Sigmoid colon (tissue), 4 donors: ENCODE measurements at regions not wholly inside any gene's neighbourhood (a gene's known extent, or its start where the extent isn't known, plus 50 kb on each side); places are given as distances from the start of the nearest gene placed in this dataset.
"Not testable (repeated sequence)": the region's sequence is repeated elsewhere in the genome, so short reads cannot be mapped to it uniquely, and the experiment has no call there.

ENCODE experiments used
- CTCF ChIP-seq, 4 experiments: fragments of 450-650 bp in 3 of 4; fragments of 200-600 bp in 1 of 4; IDR thresholded peaks; one replicate each; pipeline ENCODE4 v1.5.1; 2016 to 2019; ENCODE audit warnings: antibody characterized with exemption in 4 of 4, mild to moderate bottlenecking in 3 of 4, moderate library complexity in 2 of 4
- EP300 ChIP-seq, 4 donors: sonication (generic); formaldehyde crosslinking; IDR thresholded peaks; one replicate each; pipeline ENCODE4 v1.6.1; 2017; ENCODE audit warnings: antibody characterized with exemption in 4 of 4
- POLR2A ChIP-seq, 2 donors: fragments of 450-650 bp; IDR thresholded peaks; one replicate each; pipeline ENCODE4 v1.6.1; 2016; ENCODE audit warnings: antibody characterized with exemption in 2 of 2, mild to moderate bottlenecking in 2 of 2, moderate library complexity in 2 of 2

GRCh38 chr7:76867364-76867889 lies 164.7 kb downstream of the SPDYE17 start:
- TF ChIP-seq CTCF, POLR2A, EP300 (IDR thresholded peaks at IDR 0.05): not testable (repeated sequence)
